DND-41 (cell line): ENCODE measurements at regions not wholly inside any gene's neighbourhood (a gene's known extent, or its start where the extent isn't known, plus 50 kb on each side); places are given as distances from the start of the nearest gene placed in this dataset.
"Not testable (repeated sequence)": the region's sequence is repeated elsewhere in the genome, so short reads cannot be mapped to it uniquely, and the experiment has no call there.

Experiments used
- ATAC-seq: fragments of 200-7000 bp; cut with Tn5 transposase; 3 replicates; pipeline ENCODE4 v1.9.1; 2021; ENCODE audit warnings: low read depth; ENCODE audit not compliant: insufficient read depth
- DNase-seq: peaks from one replicate; pipeline ENCODE4 v3.0.0-alpha.2; 2020
- H2AFZ ChIP-seq: 2 replicates; pipeline ENCODE4 v1.6.0; 2012; ENCODE audit warnings: low read depth, low read length
- H3K27ac ChIP-seq: 2 replicates; pipeline ENCODE4 v1.5.1; 2012; ENCODE audit warnings: low read length, inconsistent platforms
- H3K27me3 ChIP-seq: fragments of 200-600 bp; sonication (generic); 2 replicates; pipeline ENCODE4 v1.6.0; 2012; ENCODE audit warnings: low read length, mild to moderate bottlenecking, inconsistent platforms; ENCODE audit not compliant: insufficient read depth, poor library complexity
- H3K36me3 ChIP-seq: 2 replicates; pipeline ENCODE4 v1.5.1; 2012; ENCODE audit warnings: low read length, inconsistent platforms; ENCODE audit not compliant: insufficient read depth
- H3K4me1 ChIP-seq: 2 replicates; pipeline ENCODE4 v1.5.1; 2012; ENCODE audit warnings: mild to moderate bottlenecking, low read length; ENCODE audit not compliant: insufficient read depth
- H3K4me2 ChIP-seq: 2 replicates; pipeline ENCODE4 v1.6.0; 2012; ENCODE audit warnings: mild to moderate bottlenecking, moderate library complexity, low read length, inconsistent platforms; ENCODE audit not compliant: insufficient read depth
- H3K4me3 ChIP-seq, 2 experiments: fragments of 200-600 bp in 1 of 2; shearing (Covaris generic) in 1 of 2; 2 replicates each; pipeline ENCODE4 v1.5.1; 2012 to 2016; ENCODE audit warnings: inconsistent platforms in 2 of 2, low read length in 2 of 2, mild to moderate bottlenecking in 2 of 2, low read depth in 1 of 2, moderate library complexity in 1 of 2
- H3K79me2 ChIP-seq: 2 replicates; pipeline ENCODE4 v1.6.0; 2012; ENCODE audit warnings: low read length, inconsistent platforms; ENCODE audit not compliant: insufficient read depth
- H3K9ac ChIP-seq: 2 replicates; pipeline ENCODE4 v1.6.0; 2012; ENCODE audit warnings: low read depth, mild to moderate bottlenecking, inconsistent platforms, low read length, moderate library complexity
- H3K9me3 ChIP-seq: 2 replicates; pipeline ENCODE4 v1.5.1; 2012; ENCODE audit warnings: low read length, moderate library complexity, mild to moderate bottlenecking, inconsistent platforms; ENCODE audit not compliant: insufficient read depth, severe bottlenecking
- H4K20me1 ChIP-seq: 2 replicates; pipeline ENCODE4 v1.6.0; 2012; ENCODE audit warnings: low read length; ENCODE audit not compliant: insufficient read depth
- CTCF ChIP-seq: IDR thresholded peaks from 2 replicates; pipeline ENCODE4 v1.5.1; 2012; ENCODE audit warnings: borderline replicate concordance, low read length, moderate library complexity, mild to moderate bottlenecking; ENCODE audit not compliant: poor library complexity, severe bottlenecking; ENCODE audit errors: extremely low read depth
- EZH2 ChIP-seq: IDR thresholded peaks from 3 replicates; pipeline ENCODE4 v1.6.1; 2012; ENCODE audit warnings: borderline replicate concordance, low read depth, mild to moderate bottlenecking, moderate library complexity, low read length, inconsistent platforms; ENCODE audit not compliant: severe bottlenecking

- Histone ChIP-seq H3K36me3 (no peaks in the 10 kb centered on the region), H3K4me1 (no peaks in the 10 kb centered on the region), H2AFZ (no peak overlapping the region), H3K4me3 (no peak overlapping the region), H3K27me3 (no peaks in the 10 kb centered on the region), H3K9ac (no peak overlapping the region), H4K20me1 (no peaks in the 10 kb centered on the region), H3K4me2 (no peak overlapping the region), H3K9me3 (no peaks in the 10 kb centered on the region), H3K79me2 (no peaks in the 10 kb centered on the region), H3K27ac (no peak overlapping the region)
- ATAC-seq, result no peak
- no peak for DNase-seq
- no peak for TF ChIP-seq CTCF
- TF ChIP-seq EZH2, result no peak
Observed at GRCh38 chr6:56814802-56815201, 140.1 kb upstream of the BEND6 start.

DNA sequence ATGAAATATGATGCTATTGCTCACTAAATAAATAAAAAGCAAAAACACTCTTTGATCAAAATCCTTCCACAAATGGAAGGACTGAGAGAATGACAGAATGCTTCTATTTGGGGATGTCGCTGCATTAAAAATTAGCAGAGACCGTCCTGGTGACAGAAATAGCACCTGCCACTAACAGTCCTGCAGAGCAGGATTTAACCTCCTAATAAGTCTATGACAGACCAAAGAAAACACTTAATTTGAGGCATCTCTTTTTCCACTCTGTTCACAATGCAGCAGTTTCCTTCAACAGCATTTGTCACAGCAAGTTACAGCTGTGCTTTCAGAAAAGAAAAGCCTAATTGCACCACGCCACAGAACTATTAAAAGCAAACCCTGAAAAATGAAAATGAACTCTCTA lies 140.6 kb upstream of the BEND6 start:
- Histone ChIP-seq H4K20me1 (no peaks in the 10 kb centered on the region), H3K9me3 (no peaks in the 10 kb centered on the region), H3K4me2 (no peak overlapping the region), H3K36me3 (no peaks in the 10 kb centered on the region), H3K27ac (no peak overlapping the region), H3K4me3 (no peak overlapping the region), H3K79me2 (no peaks in the 10 kb centered on the region), H3K9ac (no peak overlapping the region), H3K4me1 (no peaks in the 10 kb centered on the region), H2AFZ (no peak overlapping the region), H3K27me3 (no peaks in the 10 kb centered on the region)
- DNase-seq (no peak), ATAC-seq (no peak)
- no peak for TF ChIP-seq CTCF
- TF ChIP-seq EZH2, result no peak

GRCh38 chr6:56812851-56813250 lies 142.1 kb upstream of the BEND6 start:
- not testable (repeated sequence) for H3K9ac ChIP-seq, H3K4me1 ChIP-seq, H4K20me1 ChIP-seq, H3K27ac ChIP-seq, H3K4me3 ChIP-seq, H2AFZ ChIP-seq, H3K27me3 ChIP-seq, H3K79me2 ChIP-seq, DNase-seq, H3K4me2 ChIP-seq, H3K9me3 ChIP-seq, H3K36me3 ChIP-seq, ATAC-seq

GRCh38 chr6:56808871-56809359 lies 146.0 kb upstream of the BEND6 start:
- no peak overlapping the region for H2AFZ ChIP-seq
- ATAC-seq, result no peak
- H3K36me3 ChIP-seq, result no peaks in the 10 kb centered on the region
- H3K9ac ChIP-seq, result no peak overlapping the region
- DNase-seq, result no peak
- H3K9me3 ChIP-seq, result no peaks in the 10 kb centered on the region
- no peaks in the 10 kb centered on the region for H3K4me1 ChIP-seq
- no peak overlapping the region for H3K27ac ChIP-seq
- H3K79me2 ChIP-seq, result no peaks in the 10 kb centered on the region
- TF ChIP-seq CTCF (no peak), EZH2 (no peak)
- H3K27me3 ChIP-seq, result peaks cover 4% of the 10 kb centered on the region
- no peaks in the 10 kb centered on the region for H4K20me1 ChIP-seq
- H3K4me2 ChIP-seq, result no peak overlapping the region
- H3K4me3 ChIP-seq, result no peak overlapping the region
